ENCODE measurements at regions not wholly inside any gene's neighbourhood (a gene's known extent, or its start where the extent isn't known, plus 50 kb on each side); places are given as distances from the start of the nearest gene placed in this dataset.
"Not testable (repeated sequence)": the region's sequence is repeated elsewhere in the genome, so short reads cannot be mapped to it uniquely, and the experiment has no call there.

DNA sequence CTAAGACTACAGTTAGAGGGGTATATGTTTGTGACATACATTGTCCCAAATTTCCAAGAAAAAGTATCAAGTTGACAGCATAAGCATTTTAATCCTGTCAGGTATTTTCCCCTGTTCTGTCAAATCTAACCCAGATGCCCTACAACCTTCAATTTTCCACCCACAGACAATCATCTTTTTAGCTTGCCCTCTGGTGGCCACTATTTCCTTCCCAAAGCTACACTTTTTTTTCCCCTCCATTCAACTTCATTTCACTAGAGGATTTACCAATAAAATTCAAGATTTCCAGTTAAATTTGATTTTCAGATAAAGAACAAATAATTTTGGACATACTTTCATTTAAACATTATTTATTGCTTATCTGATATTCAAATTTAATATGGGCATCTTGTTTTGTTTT is 286.6 kb downstream of the TENT5A start:
- DNase-seq, result no peak

GRCh38 chr6:81456416-81456815 is 296.1 kb downstream of the TENT5A start:
- DNase-seq, result no peak

GRCh38 chr6:81455641-81456040 is 296.8 kb downstream of the TENT5A start:
- no peak for DNase-seq

DNA sequence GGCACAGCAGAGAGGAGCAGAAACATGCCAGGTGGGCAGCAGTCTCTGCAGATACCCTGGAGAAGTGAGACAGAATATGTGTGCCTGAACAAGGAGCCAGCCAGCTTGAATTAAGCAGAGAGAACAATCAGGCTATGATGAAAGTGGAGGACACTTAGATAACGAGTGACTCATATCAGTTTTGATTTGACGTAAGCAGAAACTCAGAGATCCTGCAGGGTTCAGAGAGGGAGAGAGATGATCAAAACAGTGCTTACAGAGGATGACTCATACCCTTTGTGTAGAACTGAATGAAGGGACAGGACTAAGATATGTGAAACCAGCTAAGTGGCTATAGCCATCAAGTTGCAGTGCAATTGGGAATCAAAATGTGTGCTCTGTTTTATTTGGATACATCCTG is 300.7 kb downstream of the TENT5A start:
- no peak for DNase-seq

GRCh38 chr6:81450180-81450579 is 302.3 kb downstream of the TENT5A start:
- no peak for DNase-seq

DNA sequence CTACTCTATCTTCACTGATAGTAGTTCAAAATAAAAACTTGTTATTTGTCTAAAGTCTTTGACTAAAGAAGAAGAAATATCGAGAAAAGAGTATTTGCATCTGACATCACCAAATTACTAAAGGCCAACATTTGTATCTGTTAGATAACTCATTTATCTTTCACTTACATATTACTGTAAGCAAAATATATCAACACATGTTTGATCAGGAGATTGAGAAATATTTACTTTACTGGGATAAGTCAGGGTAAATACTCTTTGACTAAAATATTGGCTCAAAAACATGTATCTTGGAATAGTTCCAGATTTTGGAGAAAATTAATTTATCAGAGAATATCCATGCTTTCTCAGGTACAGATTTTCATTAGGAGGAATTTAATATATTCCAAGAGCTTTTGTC is 306.0 kb downstream of the TENT5A start:
- DNase-seq, result no peak

DNA sequence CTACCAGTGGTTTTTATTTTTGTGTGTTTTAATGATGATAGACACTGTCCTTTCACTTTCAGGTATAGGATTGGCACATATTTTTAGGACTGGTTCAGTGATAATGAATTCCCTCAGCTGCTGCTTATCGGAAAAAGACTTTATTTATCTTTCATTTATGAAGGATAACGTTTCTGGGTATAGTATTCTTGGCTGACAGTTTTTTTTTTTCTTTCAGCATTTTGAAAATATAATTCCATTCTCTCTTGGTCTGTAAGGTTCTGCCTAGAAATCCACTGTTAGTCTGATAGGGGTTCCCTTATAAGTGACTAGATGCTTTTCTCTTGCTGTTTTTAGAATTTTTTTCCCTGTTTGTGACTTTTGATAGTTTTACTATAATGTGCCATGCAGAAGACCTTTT is 313.1 kb downstream of the TENT5A start:
- DNase-seq, result no peak

GRCh38 chr6:81436990-81437389 is 315.5 kb downstream of the TENT5A start:
- no peak for DNase-seq

DNA sequence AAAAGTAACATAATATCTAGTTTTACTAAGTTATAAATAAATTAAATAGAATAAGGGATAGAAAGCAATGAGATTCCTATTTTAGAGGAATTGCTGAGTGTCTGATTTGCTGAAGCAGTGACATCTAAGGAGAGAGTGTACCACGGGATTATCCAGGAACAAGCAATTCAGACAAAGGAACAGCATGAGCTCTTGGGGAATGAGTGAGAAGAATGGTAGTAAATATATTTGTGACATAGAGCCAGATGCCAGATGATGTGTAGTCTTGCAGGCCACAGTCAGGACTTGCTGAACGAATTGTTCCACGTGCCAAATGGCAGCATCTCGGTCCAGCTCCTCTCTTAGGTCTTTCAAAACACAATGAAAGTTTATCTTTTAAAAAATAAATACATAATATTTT is 339.2 kb downstream of the TENT5A start:
- DNase-seq, result no peak

GRCh38 chr6:81401970-81402690 is 350.4 kb downstream of the TENT5A start:
- no peak for DNase-seq

GRCh38 chr6:81396916-81397315 is 355.6 kb downstream of the TENT5A start:
- DNase-seq, result no peak

GRCh38 chr6:81387163-81387562 is 365.3 kb downstream of the TENT5A start:
- DNase-seq, result no peak

DNA sequence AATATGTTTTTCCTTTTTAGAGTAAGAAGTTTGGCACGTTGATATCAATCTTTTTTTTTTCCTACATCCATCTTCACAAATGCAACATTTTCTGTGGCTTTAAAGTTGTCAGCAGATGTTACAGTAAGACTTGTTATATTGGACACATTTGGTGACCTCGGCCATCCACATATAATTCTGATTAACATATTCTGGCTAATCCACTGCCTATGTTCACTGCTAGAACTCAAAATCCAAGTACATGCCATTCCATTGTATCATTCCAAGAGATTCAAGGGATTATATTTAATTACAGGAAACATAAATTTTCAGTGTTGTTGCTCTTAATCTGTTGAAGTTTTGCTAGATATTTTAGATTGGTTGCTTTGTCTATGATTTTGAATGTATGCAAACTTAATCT is 367.6 kb downstream of the TENT5A start:
- DNase-seq, result no peak

DNA sequence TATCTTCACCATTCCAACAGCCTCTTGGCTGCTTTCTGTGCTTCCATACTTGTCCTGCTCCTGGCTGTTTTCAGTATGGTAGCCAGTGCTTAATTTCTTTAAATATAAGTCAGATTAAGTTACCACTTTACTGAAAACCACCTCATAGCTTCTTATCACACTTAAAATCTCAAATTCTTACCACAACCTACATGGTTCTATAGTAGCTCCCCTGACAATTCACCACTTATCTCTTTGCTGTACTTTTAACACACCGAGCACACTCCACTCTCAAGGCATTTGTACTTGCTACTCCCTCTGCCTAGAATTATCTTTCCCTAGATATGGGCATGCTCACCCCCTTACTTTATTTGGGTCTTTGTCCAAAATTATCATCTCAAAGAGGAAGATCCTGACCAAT is 369.0 kb downstream of the TENT5A start:
- no peak for DNase-seq

DNA sequence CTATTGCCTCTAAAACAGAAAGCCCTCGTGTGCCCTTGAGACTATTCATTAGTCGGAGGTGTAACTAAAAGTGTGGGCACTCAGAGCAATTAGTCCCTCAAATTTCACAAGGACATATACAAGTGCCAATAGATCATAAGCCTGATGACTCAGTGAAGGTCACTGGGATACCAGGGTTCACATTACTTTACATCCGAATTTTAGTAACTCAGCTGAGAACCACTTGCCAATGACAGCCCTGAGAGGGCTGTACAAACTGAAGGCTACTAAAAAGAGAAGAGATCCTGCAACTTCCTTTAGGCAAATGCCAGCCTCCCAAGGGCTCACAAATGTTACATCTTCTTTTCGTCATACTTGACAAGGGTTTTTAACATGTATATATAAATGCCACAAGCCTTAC is 369.6 kb downstream of the TENT5A start:
- DNase-seq, result no peak

GRCh38 chr6:81381382-81381916 is 371.0 kb downstream of the TENT5A start:
- DNase-seq, result no peak

DNA sequence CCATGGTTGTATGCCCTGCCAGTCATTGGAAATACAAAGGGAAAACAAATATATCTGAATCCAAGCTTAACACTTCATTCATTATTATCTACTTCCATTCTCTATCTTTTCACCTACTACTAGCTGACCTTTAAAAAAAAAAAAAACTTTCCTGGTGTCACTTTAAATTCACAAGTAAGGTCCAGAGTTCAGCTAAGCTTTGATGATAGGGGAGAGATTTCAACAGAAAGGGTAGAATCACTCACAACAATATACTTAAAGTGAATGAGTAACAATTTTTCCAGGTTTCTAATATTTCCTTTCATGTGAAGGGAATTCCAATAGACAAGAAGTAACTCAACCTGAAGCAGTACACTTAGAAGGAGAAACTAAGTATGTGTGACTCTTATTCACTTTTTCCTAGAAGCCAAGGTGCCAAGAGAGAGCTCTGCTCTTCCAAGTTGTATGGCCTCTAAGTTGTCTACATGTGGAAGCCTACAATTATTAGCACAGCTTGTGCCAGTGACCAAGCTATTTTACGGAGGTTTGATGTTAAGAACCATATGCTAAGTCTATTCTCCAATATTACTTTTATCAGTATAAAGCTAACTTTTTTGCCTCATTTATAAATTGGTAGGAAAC is 371.7 kb downstream of the TENT5A start:
- DNase-seq, result no peak

DNA sequence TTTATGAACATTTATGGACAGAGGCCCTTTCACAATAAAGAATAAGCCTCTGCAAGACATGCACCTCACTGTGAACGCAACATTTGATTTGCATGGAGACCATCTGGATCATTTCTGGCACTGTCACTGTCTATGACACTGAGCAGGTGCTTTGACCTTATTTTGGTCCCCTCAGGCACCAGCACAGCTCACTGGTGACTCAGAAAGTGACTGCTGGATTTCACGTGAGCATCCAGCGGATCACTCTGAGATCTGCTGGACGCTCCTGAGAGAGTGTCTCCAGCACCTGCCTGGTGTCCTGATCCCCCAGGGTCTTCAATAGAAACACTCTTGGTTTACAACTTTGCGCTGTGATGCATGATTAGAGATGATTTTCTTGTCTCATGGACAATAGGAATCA is 375.7 kb downstream of the TENT5A start:
- no peak for DNase-seq

DNA sequence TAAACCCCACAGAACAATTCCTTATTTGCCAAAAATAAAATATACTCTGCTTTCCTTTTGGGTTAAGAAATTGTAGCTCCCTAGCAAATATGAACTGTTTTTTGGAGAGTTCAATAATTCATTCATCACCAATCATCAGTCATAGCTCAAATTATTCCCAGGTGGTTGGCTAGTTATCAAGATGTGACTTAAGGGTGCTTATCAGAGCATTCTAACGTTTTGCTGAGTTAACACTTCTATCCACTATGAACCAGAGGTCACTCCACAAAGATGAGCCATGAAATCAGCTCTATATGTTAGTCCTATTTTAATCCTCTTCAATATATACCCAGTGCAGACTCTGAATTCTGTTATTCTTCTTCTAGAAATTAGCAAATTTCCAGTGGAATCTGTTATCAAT is 379.1 kb downstream of the TENT5A start:
- DNase-seq, result no peak

GRCh38 chr6:81371930-81372329 is 380.6 kb downstream of the TENT5A start:
- DNase-seq, result no peak

DNA sequence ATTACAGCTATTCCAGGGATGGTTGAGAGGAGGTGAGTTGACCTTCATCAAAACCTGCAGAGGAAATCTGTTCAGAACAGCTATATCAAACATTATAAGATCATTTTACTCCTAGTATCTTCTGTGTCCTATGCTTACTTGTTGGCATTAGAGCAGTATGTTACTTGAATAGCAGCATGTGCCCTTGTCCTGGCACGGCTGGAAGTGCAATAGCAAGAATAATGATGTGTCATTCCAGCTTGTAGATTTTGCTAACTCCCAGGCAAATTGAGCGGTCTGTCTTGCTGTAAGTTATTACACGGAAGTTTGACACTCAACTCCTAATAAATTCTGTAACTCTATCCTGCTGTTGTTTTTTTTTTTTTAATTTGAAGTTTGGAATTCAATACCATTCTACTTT is 385.5 kb downstream of the TENT5A start:
- DNase-seq, result no peak

GRCh38 chr6:81362246-81362645 is 390.2 kb downstream of the TENT5A start:
- DNase-seq, result no peak

DNA sequence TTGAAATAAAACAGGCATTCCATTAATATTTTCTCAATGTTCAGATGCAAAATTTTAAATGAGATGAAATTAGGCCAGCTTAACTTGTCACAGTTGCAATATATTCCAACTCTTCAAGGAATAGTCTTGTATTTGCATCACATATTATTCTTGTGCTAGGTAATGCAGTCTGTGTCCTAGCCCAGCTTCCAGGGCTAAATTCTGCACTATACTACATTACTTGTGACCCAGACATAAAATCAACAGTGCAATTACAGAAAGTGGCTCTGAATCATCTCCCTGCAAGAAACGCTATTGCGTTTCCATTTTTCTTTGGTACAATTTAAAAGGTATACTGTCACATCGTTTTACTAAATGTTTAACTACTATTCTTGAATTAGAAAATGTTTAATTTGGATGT is 399.2 kb downstream of the TENT5A start:
- no peak for DNase-seq

- not testable (repeated sequence) for DNase-seq
Observed at GRCh38 chr6:81344026-81344425, 408.5 kb downstream of the TENT5A start.
